NCI-H1417 treated with DMSO at 0.1 percent for 48 hours (cell line): ENCODE measurements at regions not wholly inside any gene's neighbourhood (a gene's known extent, or its start where the extent isn't known, plus 50 kb on each side); places are given as distances from the start of the nearest gene placed in this dataset.
"Not testable (repeated sequence)": the region's sequence is repeated elsewhere in the genome, so short reads cannot be mapped to it uniquely, and the experiment has no call there.

Source experiments
- DNase-seq: peaks from one replicate; lab custom pipeline; 2025; lab: John Stamatoyannopoulos, UW

GRCh38 chr5:167414611-167415010 is 876.8 kb upstream of the WWC1 start:
- no peak for DNase-seq

GRCh38 chr5:167415779-167416746 is 875.4 kb upstream of the WWC1 start:
- no peak for DNase-seq

- no peak for DNase-seq
Measured at GRCh38 chr5:167417662-167418061, 873.8 kb upstream of the WWC1 start.

- no peak for DNase-seq
Measured at GRCh38 chr5:167425161-167425560, 866.3 kb upstream of the WWC1 start.

GRCh38 chr5:167426501-167426900 is 864.9 kb upstream of the WWC1 start:
- no peak for DNase-seq

- not testable (repeated sequence) for DNase-seq
Measured at GRCh38 chr5:167427641-167428040, 863.8 kb upstream of the WWC1 start.

GRCh38 chr5:167440846-167441245 is 850.6 kb upstream of the WWC1 start:
- no peak for DNase-seq

GRCh38 chr5:167442922-167443321 is 848.5 kb upstream of the WWC1 start:
- DNase-seq = no peak

GRCh38 chr5:167447466-167448375 is 843.7 kb upstream of the WWC1 start:
- DNase-seq = no peak

GRCh38 chr5:167448376-167448775 is 843.1 kb upstream of the WWC1 start:
- no peak for DNase-seq

- DNase-seq = no peak
Measured at GRCh38 chr5:167451076-167451475, 840.4 kb upstream of the WWC1 start.

- no peak for DNase-seq
Measured at GRCh38 chr5:167452136-167452535, 839.3 kb upstream of the WWC1 start.

GRCh38 chr5:167453246-167454030 is 838.0 kb upstream of the WWC1 start:
- no peak for DNase-seq

- no peak for DNase-seq
Measured at GRCh38 chr5:167458412-167458811, 833.0 kb upstream of the WWC1 start.

- DNase-seq = no peak
Measured at GRCh38 chr5:167460449-167461020, 830.9 kb upstream of the WWC1 start.

- DNase-seq = no peak
Measured at GRCh38 chr5:167463939-167464338, 827.5 kb upstream of the WWC1 start.

GRCh38 chr5:167466992-167467391 is 824.5 kb upstream of the WWC1 start:
- no peak for DNase-seq

GRCh38 chr5:167472566-167473108 is 818.8 kb upstream of the WWC1 start:
- DNase-seq = no peak

- DNase-seq = no peak
Measured at GRCh38 chr5:167478188-167478587, 813.3 kb upstream of the WWC1 start.

- no peak for DNase-seq
Measured at GRCh38 chr5:167479779-167480178, 811.7 kb upstream of the WWC1 start.

GRCh38 chr5:167481345-167481744 is 810.1 kb upstream of the WWC1 start:
- DNase-seq = no peak
